NCI-H187 treated with DMSO at 0.1 percent for 48 hours (cell line): ENCODE measurements at regions not wholly inside any gene's neighbourhood (a gene's known extent, or its start where the extent isn't known, plus 50 kb on each side); places are given as distances from the start of the nearest gene placed in this dataset.
"Not testable (repeated sequence)": the region's sequence is repeated elsewhere in the genome, so short reads cannot be mapped to it uniquely, and the experiment has no call there.

Experiments
- DNase-seq: peaks from one replicate; lab custom pipeline; 2025; lab: John Stamatoyannopoulos, UW

- not testable (repeated sequence) for DNase-seq
These were observed 196.3 kb upstream of the ARL4C start for GRCh38 chr2:234693191-234693590.

DNA sequence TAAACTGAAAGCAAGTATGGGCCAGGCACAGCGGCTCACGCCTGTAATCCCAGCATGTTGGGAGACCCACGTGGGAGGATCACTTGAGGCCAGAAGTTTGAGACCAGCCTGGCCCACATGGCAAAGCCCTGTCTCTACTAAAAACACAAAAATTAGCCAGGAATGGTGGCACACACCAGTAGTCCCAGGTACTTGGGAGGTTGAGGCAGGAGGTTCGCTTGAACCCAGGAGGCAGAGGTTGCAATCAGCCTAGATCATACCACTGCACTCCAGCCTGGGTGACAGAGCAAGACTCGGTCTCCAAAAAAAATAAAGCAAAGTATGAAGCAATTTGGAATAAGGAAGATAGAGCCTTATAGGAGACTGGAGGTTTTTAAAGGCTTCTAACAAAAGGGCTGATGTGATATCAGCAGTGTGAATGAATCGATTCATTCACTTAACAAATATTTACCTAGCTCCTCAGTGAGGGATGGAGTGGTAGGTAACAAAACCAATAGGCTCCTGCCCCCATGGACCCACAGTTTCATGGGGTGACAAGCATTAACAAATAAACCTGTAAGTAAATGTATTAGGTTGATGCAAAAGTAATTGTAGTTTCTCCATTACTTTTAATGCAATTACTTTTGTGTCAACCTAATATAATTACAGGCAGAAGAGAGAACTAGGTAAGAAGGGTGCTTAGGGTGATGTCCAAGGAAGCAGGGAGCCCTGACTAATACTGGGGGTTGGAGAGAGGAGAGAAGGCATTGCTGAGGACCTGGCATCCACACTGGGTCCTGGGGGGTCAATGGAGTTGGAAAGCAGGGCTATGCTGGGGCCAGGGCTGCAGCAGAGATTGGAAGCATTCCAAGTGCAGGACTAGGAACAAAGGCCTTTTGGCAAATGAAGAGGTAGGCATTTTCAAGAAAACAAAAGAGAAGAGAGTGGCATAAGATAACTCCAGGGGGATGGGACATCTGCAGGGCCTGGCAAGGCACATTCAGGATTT, 195.4 kb upstream of the ARL4C start:
- DNase-seq: no peak

DNA sequence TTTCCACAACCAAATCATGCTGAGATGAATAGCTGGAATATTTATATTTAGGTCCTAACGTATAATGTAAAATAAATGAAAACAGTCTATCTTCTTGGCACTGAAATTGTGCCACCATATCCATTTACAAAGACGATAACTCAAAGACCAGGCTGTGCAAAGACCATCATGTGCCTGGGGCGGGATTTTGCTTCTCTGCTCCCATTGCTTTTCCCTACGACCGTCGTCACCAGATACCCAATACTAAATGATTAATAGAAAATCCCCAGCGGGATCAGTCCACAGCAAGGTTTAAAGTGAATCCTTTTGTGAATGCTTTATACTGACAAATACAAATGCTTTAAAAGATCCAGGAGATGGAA, 194.3 kb upstream of the ARL4C start:
- DNase-seq: no peak

- DNase-seq: no peak
These were observed 193.8 kb upstream of the ARL4C start for GRCh38 chr2:234690569-234691213.

DNA sequence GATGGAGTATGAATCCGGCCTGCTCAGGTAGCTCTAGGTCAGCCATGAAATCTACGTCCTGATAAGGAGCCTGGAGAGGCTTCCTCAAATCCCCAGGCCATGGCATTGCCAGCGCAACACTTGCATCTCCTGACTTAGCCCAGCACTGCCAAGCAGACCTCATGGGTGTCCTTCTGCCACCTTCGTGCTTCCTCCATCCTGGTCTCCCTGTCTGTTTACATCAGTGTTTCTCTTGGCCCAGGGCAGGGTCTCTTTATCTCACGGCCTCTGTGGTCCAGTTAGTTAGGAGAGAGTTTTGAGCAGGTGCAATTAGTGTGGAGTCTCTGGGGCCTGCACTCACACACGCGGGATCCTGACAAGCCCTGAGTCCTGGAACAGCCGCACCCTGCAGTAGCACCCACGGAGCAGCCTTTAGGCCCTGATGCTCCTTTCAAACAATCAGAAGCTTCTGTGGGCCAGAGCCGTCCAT, 193.1 kb upstream of the ARL4C start:
- DNase-seq: no peak

- DNase-seq: no peak
These were observed 191.0 kb upstream of the ARL4C start for GRCh38 chr2:234687718-234688475.

DNA sequence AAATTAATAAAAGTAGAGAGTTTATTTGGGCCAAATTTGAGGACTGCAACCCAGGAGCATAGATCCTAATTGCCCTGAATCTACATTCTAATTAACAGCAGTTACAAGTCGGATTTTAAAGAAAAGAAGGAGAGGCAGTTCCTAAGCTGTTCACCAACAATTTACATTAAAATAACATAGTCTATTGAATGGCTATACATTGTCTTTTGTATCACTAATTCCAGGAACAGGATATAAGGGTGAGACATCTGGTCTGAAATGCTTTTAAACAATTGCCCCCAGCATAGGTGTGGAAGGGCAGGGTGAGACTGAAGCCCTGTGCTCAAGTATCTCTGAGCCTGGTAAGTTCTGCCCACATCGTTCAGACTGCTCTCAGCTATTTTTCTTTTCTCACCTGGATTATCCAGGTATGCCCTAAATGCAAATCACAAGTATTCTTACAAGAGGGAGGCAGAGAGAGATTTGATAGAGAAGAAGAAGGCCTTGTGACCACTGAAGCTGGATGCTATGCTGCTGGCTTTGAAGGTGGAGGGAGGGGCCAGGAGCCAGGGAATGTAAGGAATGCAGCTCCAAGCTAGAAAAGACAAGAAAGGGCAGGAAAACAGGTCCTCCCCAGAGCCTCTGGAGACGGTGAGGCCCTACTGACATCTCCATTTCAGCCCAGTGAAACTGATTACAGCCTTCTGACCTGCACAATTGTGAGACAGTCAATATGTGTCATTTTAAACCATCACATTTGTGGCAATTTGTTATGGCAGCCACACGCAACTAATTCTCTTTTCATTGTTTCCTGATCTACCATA, 189.4 kb upstream of the ARL4C start:
- no peak for DNase-seq

DNA sequence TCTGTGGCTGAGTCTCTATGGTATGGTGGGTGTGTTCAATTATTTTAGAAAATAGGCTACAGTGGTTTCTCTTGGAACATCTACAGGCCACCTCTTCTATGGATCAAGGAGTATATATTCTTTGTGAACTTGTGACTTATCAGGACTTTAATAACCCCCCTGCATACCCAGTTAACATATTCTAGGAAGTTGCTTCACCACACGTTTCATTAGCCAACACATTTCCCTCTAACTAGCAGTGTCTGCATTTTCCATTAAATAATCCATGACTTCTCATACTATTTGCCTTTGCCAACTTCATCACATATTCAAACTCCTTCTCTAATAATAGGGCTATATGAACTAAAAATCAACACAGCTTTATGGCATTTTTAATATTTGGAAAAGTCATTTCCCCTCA, 187.6 kb upstream of the ARL4C start:
- DNase-seq: no peak

GRCh38 chr2:234683950-234684349, 187.1 kb upstream of the ARL4C start:
- DNase-seq: no peak

GRCh38 chr2:234682492-234683228, 185.8 kb upstream of the ARL4C start:
- no peak for DNase-seq

- no peak for DNase-seq
These were observed 184.1 kb upstream of the ARL4C start for GRCh38 chr2:234680688-234681619.

DNA sequence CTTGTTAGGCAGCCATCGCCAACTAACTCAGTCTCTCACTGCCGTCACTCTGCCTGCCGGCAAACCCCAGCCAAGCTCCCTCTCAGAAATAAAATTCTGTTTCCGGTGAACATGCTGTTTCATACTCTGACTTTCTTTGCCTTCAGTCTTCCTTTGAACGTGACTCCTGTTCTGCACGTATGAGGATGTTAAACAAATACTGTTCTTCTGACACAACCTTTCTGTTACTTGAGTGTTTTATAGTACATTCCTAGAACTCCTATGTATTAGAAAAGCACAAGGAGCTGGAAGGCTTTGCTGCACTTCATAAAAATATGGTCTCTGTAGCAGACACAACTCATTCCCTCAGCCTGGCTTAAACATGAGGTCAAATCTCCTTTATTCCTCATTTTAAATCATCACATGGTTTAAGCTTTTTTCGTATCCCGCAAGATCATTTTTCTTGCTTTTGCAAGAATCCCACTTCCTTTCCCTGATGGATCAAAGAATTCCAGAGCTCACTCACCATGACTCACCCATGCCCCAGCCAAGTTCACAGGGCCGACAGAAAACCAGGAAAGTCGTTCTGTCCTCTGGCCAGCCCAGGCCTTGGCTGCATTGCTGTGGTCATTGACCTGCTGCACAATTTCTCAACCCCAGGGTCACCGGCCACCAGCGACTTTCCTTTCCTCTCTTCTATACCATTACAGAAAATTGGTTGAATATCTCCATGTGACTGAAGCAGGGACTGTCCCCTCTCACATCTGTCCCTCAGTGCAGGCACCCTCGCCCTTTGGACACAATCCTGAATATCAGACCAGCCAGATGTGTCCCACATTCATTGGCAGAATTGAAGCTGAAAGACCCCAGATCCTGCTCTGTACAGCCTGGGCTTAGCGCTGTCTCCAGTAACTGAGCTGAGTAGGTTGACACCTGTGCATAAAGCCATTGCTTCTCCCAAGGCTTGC, 183.1 kb upstream of the ARL4C start:
- no peak for DNase-seq

- DNase-seq: no peak
These were observed 182.4 kb upstream of the ARL4C start for GRCh38 chr2:234679301-234679740.

DNA sequence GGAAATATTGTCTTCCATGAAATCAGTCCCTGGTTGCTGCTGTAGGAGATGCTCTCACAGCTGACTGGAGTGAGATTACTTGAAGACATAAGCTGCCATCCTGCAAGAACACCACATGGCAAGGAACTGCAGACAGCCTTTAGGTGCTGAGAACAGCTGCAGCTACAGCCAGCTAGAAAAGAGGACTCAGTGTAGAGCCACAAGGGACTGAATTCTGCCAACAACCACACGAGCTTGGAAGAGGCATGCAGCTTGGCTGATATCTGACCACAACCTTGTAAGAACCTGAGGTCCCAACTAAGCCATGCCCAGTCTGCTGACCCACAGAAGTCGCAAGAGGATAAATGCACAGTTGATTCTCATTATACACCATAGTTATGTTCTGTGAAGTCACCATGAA, 181.8 kb upstream of the ARL4C start:
- no peak for DNase-seq

- DNase-seq: no peak
These were observed 181.1 kb upstream of the ARL4C start for GRCh38 chr2:234677758-234678538.

GRCh38 chr2:234676783-234677450, 180.0 kb upstream of the ARL4C start:
- DNase-seq: no peak

GRCh38 chr2:234676109-234676782, 179.4 kb upstream of the ARL4C start:
- DNase-seq: no peak
